GM23248 (cell line): ENCODE measurements at regions not wholly inside any gene's neighbourhood (a gene's known extent, or its start where the extent isn't known, plus 50 kb on each side); places are given as distances from the start of the nearest gene placed in this dataset.
"Not testable (repeated sequence)": the region's sequence is repeated elsewhere in the genome, so short reads cannot be mapped to it uniquely, and the experiment has no call there.

Experiments
- DNase-seq: peaks from one replicate; pipeline ENCODE4 v3.0.0-alpha.2; 2015
- H2AFZ ChIP-seq: fragments of 200-600 bp; sonication (generic); 2 replicates; pipeline ENCODE4 v1.6.1; 2016; ENCODE audit warnings: antibody characterized with exemption
- H3F3A ChIP-seq: fragments of 200-600 bp; sonication (generic); 2 replicates; pipeline ENCODE4 v1.6.1; 2016; ENCODE audit warnings: mild to moderate bottlenecking, antibody characterized with exemption, mixed run types; ENCODE audit not compliant: insufficient read depth
- H3K27ac ChIP-seq: fragments of 200-600 bp; sonication (generic); 2 replicates; pipeline ENCODE4 v1.5.1; 2016; ENCODE audit warnings: mild to moderate bottlenecking
- H3K27me3 ChIP-seq: fragments of 200-600 bp; sonication (generic); replicated peaks from 2 replicates; pipeline ENCODE4 v1.6.1; 2016; ENCODE audit warnings: mild to moderate bottlenecking; ENCODE audit not compliant: insufficient read depth
- H3K36me3 ChIP-seq: fragments of 200-600 bp; sonication (generic); 2 replicates; pipeline ENCODE4 v1.6.1; 2016; ENCODE audit warnings: low read depth, mild to moderate bottlenecking
- H3K4me1 ChIP-seq: fragments of 200-600 bp; sonication (generic); 2 replicates; pipeline ENCODE4 v1.6.1; 2016; ENCODE audit warnings: mild to moderate bottlenecking; ENCODE audit not compliant: insufficient read depth
- H3K4me2 ChIP-seq: fragments of 200-600 bp; sonication (generic); one replicate; pipeline ENCODE4 v1.6.1; 2016; ENCODE audit warnings: mild to moderate bottlenecking; ENCODE audit not compliant: unreplicated experiment
- H3K4me3 ChIP-seq: fragments of 200-600 bp; sonication (generic); 2 replicates; pipeline ENCODE4 v1.5.1; 2016; ENCODE audit warnings: mild to moderate bottlenecking
- H3K79me2 ChIP-seq: fragments of 200-600 bp; sonication (generic); 2 replicates; pipeline ENCODE4 v1.6.1; 2016; ENCODE audit warnings: mild to moderate bottlenecking; ENCODE audit not compliant: insufficient read depth
- H3K9ac ChIP-seq: fragments of 200-600 bp; sonication (generic); 2 replicates; pipeline ENCODE4 v1.6.1; 2016; ENCODE audit warnings: mild to moderate bottlenecking
- H3K9me2 ChIP-seq: fragments of 200-600 bp; sonication (generic); 2 replicates; pipeline ENCODE4 v1.6.1; 2016; ENCODE audit warnings: mixed run types, mild to moderate bottlenecking, moderate library complexity; ENCODE audit not compliant: insufficient read depth
- H3K9me3 ChIP-seq: fragments of 200-600 bp; sonication (generic); one replicate; pipeline ENCODE4 v1.6.1; 2017; ENCODE audit warnings: low read depth
- H4K20me1 ChIP-seq: fragments of 200-600 bp; sonication (generic); 2 replicates; pipeline ENCODE4 v1.6.0; 2016; ENCODE audit not compliant: insufficient read depth
- WGBS, 2 experiments: methylation state at CpG; one replicate each; pipeline ENCODE4 v1.1.6; 2015 to 2017; ENCODE audit warnings: low lambda C conversion rate in 2 of 2, low coverage in 1 of 2; ENCODE audit errors: missing lambda C conversion rate in 2 of 2; 5-methylcytosine and 5-hydroxymethylcytosine counted together
- in situ Hi-C: fragments of 300-500 bp; cut with MboI; formaldehyde crosslinking; loops from 2 replicates; pipeline ENCODE4 v1.15.0; 2020

DNA sequence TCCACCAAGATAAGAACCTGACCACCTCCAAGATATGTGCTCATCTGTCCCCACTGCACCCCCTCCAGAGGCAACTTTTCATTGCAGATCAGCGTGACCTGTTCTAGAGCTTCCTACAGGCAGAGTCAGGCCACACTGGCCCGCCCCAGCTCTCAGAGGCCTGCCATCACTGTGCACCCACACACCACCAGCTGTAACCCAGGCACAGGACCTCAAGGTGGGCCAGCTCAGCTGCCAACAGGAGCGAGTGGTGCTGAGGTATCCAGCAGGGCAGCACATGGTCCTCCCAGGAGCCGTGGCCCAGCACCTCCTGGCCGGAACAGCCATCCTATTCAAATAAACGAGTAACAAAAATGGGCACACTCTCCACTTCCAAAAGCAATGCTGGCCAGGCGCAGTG is 189.9 kb upstream of the FOXD4L5 start:
- H3K9me2 ChIP-seq, DNase-seq, in situ Hi-C loops, H3K79me2 ChIP-seq, H2AFZ ChIP-seq, H3K9me3 ChIP-seq, H3K9ac ChIP-seq, H4K20me1 ChIP-seq, H3K27me3 ChIP-seq, H3K36me3 ChIP-seq, H3K4me1 ChIP-seq, H3K27ac ChIP-seq, H3K4me3 ChIP-seq, H3F3A ChIP-seq, H3K4me2 ChIP-seq: not testable (repeated sequence)
- 26 to 37% methylated on average over 7 of the region's 7 CpGs for WGBS, 2 experiments

DNA sequence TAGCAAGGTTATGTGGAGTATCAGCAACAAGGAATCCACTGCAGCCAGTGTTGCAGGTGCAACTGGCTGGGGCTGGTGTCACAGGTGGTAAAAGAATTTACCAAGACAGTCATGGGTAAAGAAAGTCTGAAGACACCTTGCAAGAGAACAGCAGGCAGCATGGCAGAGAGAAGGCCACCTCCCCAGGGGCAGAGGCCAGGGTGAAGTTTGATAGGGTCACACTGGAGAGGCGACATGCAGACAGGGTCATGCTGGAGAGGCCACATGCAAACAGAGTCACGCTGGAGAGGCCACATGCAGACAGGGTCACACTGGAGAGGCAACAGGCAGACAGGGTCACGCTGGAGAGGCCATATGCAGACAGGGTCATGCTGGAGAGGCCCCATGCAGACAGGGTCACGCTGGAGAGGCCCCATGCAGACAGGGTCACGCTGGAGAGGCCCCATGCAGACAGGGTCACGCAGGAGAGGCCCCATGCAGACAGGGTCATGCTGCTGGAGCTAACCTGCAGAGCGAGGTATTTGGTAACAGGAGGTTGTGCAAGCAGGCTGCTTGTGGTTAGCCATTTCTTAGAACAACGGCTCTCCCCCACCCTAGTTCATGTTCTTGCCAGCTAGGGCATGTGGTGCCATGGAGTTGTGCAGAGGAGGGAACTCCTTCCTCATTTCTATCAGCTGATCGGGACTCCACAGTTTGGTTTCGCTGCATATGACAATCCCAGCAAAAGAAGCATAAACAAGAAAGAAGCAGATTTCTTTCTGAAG is 188.2 kb upstream of the FOXD4L5 start:
- in situ Hi-C loops, H3K9me3 ChIP-seq, DNase-seq, H3K36me3 ChIP-seq, H4K20me1 ChIP-seq, H2AFZ ChIP-seq, H3K4me1 ChIP-seq, H3K27ac ChIP-seq, H3K79me2 ChIP-seq, H3K4me2 ChIP-seq, H3K4me3 ChIP-seq, H3K27me3 ChIP-seq, H3F3A ChIP-seq, H3K9ac ChIP-seq, H3K9me2 ChIP-seq: not testable (repeated sequence)
- WGBS, 2 experiments = 26 to 29% methylated on average over 10 of the region's 10 CpGs

DNA sequence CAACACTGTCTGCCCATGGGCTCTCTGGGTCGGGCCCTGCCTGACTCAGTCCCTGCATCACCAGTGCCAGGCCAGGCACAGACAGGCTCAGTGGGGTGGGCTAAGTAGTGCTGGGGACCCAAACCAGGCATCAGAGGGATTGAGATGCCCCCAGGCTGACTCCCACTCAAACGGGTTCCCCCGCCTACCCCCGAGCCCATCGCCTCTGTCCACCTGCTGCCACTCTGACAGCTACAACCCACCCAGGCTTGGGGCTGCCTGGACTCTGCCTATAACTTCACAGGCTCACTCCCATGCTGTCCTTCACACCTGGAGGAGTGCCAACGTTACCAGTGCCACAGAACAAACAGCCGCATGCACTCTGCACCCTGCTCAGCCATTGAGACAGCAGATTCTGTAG is 186.1 kb upstream of the FOXD4L5 start:
- H2AFZ ChIP-seq, H3K27me3 ChIP-seq, in situ Hi-C loops, H3K9ac ChIP-seq, H3K4me1 ChIP-seq, H3K4me3 ChIP-seq, H3K9me3 ChIP-seq, H3K79me2 ChIP-seq, H3K9me2 ChIP-seq, H3K36me3 ChIP-seq, H3F3A ChIP-seq, H4K20me1 ChIP-seq, DNase-seq, H3K27ac ChIP-seq, H3K4me2 ChIP-seq: not testable (repeated sequence)
- 29 to 56% methylated on average over 3 to 4 of the region's 7 CpGs for WGBS, 2 experiments

DNA sequence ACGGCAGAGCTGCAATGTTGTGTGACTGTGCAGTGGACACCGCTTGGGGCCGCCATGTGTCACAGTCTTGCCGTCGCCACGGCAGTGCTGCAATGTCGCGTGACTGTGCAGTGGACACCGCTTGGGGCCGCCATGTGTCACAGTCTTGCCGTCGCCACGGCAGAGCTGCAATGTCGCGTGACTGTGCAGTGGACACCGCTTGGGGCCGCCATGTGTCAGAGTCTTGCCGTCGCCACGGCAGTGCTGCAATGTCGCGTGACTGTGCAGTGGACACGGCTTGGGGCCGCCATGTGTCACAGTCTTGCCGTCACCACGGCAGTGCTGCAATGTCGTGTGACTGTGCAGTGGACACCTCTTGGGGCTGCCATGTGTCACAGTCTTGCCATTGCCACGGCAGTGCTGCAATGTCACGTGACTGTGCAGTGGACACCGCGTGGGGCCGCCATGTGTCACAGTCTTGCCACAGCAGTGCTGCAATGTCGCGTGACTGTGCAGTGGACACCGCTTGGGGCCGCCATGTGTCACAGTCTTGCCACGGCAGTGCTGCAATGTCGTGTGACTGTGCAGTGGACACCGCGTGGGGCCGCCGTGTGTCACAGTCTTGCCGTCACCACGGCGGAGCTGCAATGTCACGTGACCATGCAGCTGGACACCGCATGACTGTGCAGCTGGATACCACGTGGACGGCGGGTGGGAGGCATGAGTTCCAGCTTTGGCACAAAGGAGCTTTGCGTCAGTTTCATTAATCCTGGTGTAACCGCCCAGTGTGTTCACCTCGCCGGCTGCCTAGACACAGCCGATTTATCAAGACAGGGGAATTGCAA is 182.1 kb upstream of the FOXD4L5 start:
- H2AFZ ChIP-seq, H3K4me3 ChIP-seq, in situ Hi-C loops, H3K9me2 ChIP-seq, H3K4me2 ChIP-seq, H3F3A ChIP-seq, H3K9me3 ChIP-seq, H3K27me3 ChIP-seq, H3K9ac ChIP-seq, H3K4me1 ChIP-seq, H3K27ac ChIP-seq, DNase-seq, H3K79me2 ChIP-seq, H3K36me3 ChIP-seq, H4K20me1 ChIP-seq: not testable (repeated sequence)
- 79 to 80% methylated on average over 30 to 55 of the region's 55 CpGs for WGBS, 2 experiments

DNA sequence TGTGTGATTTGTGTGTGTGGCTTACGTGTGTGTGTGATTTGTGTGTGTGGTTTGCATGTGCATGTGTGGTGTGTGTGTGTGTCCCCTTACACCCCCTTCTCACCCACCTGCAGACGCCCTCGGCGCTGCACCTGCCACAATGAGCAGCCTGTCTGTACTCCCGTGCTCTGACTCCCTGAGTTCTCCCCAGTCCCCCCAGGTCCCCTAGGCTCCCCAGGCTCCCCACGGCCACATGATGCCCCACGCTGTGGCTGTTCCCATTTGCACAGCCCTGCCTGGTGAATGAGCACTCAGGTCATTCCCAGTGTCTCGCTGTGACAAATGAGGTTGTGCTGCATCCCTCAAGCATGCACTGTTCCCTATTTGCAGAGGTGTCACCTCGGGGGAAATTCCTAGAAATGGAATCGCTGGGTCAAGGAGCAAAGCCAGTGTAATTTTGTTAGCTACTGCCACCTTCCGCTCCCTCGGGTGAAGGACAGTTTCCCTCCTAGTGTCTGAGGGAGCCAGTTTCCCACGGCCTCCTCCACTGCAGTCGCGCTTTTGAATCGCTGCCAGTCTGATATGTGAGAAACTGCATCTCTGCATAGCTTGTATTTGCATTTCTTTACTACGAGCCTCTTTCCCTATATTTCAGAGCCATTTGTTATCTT is 180.4 kb upstream of the FOXD4L5 start:
- H3K36me3 ChIP-seq, H3K79me2 ChIP-seq, H3F3A ChIP-seq, H3K9ac ChIP-seq, H4K20me1 ChIP-seq, H3K4me2 ChIP-seq, H2AFZ ChIP-seq, in situ Hi-C loops, H3K4me1 ChIP-seq, H3K27ac ChIP-seq, H3K4me3 ChIP-seq, H3K27me3 ChIP-seq, H3K9me3 ChIP-seq, DNase-seq, H3K9me2 ChIP-seq: not testable (repeated sequence)
- WGBS, 2 experiments = 68 to 69% methylated on average over 13 to 17 of the region's 17 CpGs

DNA sequence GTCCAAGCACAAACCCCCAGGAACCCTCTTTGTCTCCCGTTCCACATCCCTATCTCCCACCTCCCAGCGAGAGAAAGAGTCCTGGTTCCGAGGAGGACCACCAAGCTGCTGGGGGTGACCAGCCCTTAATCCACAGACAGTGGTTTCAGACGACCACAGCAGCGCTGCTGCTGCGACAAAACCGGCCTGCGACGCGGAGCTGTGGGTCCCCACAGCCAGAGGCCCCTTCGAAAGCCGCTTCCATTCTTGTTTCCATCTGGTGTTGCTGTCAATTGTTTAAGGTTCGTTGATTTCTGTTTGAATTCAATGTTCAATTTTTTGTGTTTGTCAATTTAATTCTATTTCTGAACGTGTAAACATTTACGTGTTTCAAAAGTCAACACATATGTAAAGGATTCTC is 177.5 kb upstream of the FOXD4L5 start:
- H3K9ac ChIP-seq, H3K79me2 ChIP-seq, H3K9me2 ChIP-seq, H4K20me1 ChIP-seq, DNase-seq, H3K36me3 ChIP-seq, H3F3A ChIP-seq, H3K27me3 ChIP-seq, H3K4me1 ChIP-seq, in situ Hi-C loops, H3K4me2 ChIP-seq, H3K27ac ChIP-seq, H3K9me3 ChIP-seq, H2AFZ ChIP-seq, H3K4me3 ChIP-seq: not testable (repeated sequence)
- WGBS, 2 experiments = 66 to 72% methylated on average over 15 of the region's 15 CpGs
